Heart right ventricle (tissue), 16 donors: ENCODE measurements at regions not wholly inside any gene's neighbourhood (a gene's known extent, or its start where the extent isn't known, plus 50 kb on each side); places are given as distances from the start of the nearest gene placed in this dataset.

Experiments used
- ATAC-seq, 8 donors: fragments of 200-7000 bp; cut with Tn5 transposase; one replicate each; pipeline ENCODE4 v1.9.1; 2020; ENCODE audit warnings: mild to moderate bottlenecking in 8 of 8, moderate library complexity in 8 of 8, moderate number of reproducible peaks in 1 of 8
- DNase-seq, 2 donors: peaks; one replicate each; pipeline ENCODE4 v3.0.0-alpha.2; 2020
- H3K27ac ChIP-seq, 10 donors: fragments of 200-600 bp; sonication (generic) in 2 of 10; one replicate each; pipeline versions ENCODE4 v1.5.0 to v1.8.0; 2020 to 2022; ENCODE audit warnings: mild to moderate bottlenecking in 3 of 10
- H3K27me3 ChIP-seq, 7 donors: fragments of 200-600 bp; one replicate each; pipeline ENCODE4 v1.8.0; 2021 to 2022; ENCODE audit warnings: mild to moderate bottlenecking in 2 of 7
- H3K36me3 ChIP-seq, 9 donors: fragments of 200-600 bp; sonication (generic) in 1 of 9; one replicate each; pipeline versions ENCODE4 v1.5.0 to v1.8.0; 2020 to 2022; ENCODE audit warnings: mild to moderate bottlenecking in 2 of 9
- H3K4me1 ChIP-seq, 9 donors: fragments of 200-600 bp; sonication (generic) in 1 of 9; one replicate each; pipeline versions ENCODE4 v1.5.0 to v1.8.0; 2020 to 2022; ENCODE audit warnings: mild to moderate bottlenecking in 4 of 9
- H3K4me3 ChIP-seq, 10 donors: fragments of 200-600 bp; sonication (generic) in 2 of 10; one replicate each; pipeline versions ENCODE4 v1.5.0 to v1.8.0; 2020 to 2022; ENCODE audit warnings: mild to moderate bottlenecking in 7 of 10, moderate library complexity in 2 of 10
- H3K9me3 ChIP-seq, 11 donors: fragments of 200-600 bp in 10 of 11; sonication (generic) in 2 of 11; one replicate each; pipeline versions ENCODE4 v1.5.0 to v1.8.0; 2013 to 2022; ENCODE audit warnings: mild to moderate bottlenecking in 2 of 11, control low read depth in 1 of 11, moderate library complexity in 1 of 11
- CTCF ChIP-seq, 9 donors: fragments of 200-600 bp; sonication (generic) in 2 of 9; IDR thresholded peaks; one replicate each; pipeline versions ENCODE4 v1.5.0 to v1.8.0; 2021 to 2022; ENCODE audit warnings: antibody characterized with exemption in 9 of 9, mild to moderate bottlenecking in 5 of 9, moderate library complexity in 1 of 9
- WGBS, 2 donors: extraction: QIAGEN DNeasy Blood & Tissue Kit; methylation state at CpG; one replicate each; pipeline ENCODE4 v1.1.7; 2013; ENCODE audit warnings: inconsistent platforms in 1 of 2; 5-methylcytosine and 5-hydroxymethylcytosine counted together
- intact Hi-C, 10 donors: fragments of 100-400 bp; cut with DNase I; formaldehyde crosslinking; loops; one replicate each; pipeline versions ENCODE4 v1.11.1 to v1.14.2; 2022
- donor health status: Arrhythmogenic right ventricular cardiomyopathy.
- donor health status: ischemic (EF 13 %, LVEDD 7.1; RV severe dilation, severe dysfunction).
- donor health status: healthy with polysubstance abuse.
- donor health status: DM: no; HTN: yes; CAD: no.
- donor health status: DM: no; HTN: no; CAD: no.
- donor health status: ischemic (EF 25% LVEDD 6.9; RV normal size, moderate dysfunction).
- donor health status: ischemic (EF 25% LVEDD 5.7; RV mildly dilated, moderate dysfunction).
- donor health status: healthy.
- donor health status: DM: yes; HTN: yes; CAD: no.
- donor health status: Ischemic cardiomyopathy.
- donor health status: ischemic (EF 35%, LVEDD 5.7; RV mildly dilated, moderate dysfunction).
- donor health status: nonischemic (EF 11% LVEDD 7.7; RV severe dilation, severe dysfunction).
- donor health status: DM: yes; HTN: yes; CAD: no.
- donor health status: PGD.
- donor health status: ischemic (EF 29% LVEDD 5.4; RV normal size, mild dysfunction).
- donor health status: nonischemic (EF 23%, LVEDD 6.1; RV moderate dilation, normal function).

GRCh38 chr22:47442821-47443220 lies 680.4 kb downstream of the TBC1D22A start:
- 75 to 77% methylated on average over 6 of the region's 6 CpGs for WGBS, 2 donors
- no peak for TF ChIP-seq CTCF (IDR thresholded peaks at IDR 0.05)
- peaks cover 0 to 30% (median 11%) of the 10 kb centered on the region in 11 donors for H3K9me3 ChIP-seq
- no peaks in the 10 kb centered on the region for H3K36me3 ChIP-seq
- ATAC-seq: no peak
- no peak overlapping the region for H3K4me3 ChIP-seq
- H3K4me1 ChIP-seq: no peaks in the 10 kb centered on the region
- no peak for DNase-seq
- peaks cover 0 to 29% (median 4%) of the 10 kb centered on the region in 7 donors for H3K27me3 ChIP-seq
- no peak overlapping the region for H3K27ac ChIP-seq
- intact Hi-C loops: no loop called here

- intact Hi-C loops: loop anchor here in 1 of 10 donors (10.0 kb wide), 1 partner anchor 65 kb away; no protein-coding TSS in a partner anchor
- no peak for TF ChIP-seq CTCF (IDR thresholded peaks at IDR 0.05)
- DNase-seq (no peak), ATAC-seq (no peak)
- H3K36me3 ChIP-seq: no peaks in the 10 kb centered on the region
- H3K27ac ChIP-seq: no peak overlapping the region
- H3K4me3 ChIP-seq: no peak overlapping the region
- H3K4me1 ChIP-seq: no peaks in the 10 kb centered on the region
- WGBS, 2 donors: 86% methylated on average over 17 of the region's 17 CpGs
- H3K27me3 ChIP-seq: peaks cover 0 to 29% (median 0%) of the 10 kb centered on the region in 7 donors
- H3K9me3 ChIP-seq: peaks cover 0 to 55% (median 14%) of the 10 kb centered on the region in 11 donors
Measured at GRCh38 chr22:47439643-47440265, 677.3 kb downstream of the TBC1D22A start.

- Histone ChIP-seq H3K36me3 (no peaks in the 10 kb centered on the region), H3K4me3 (no peak overlapping the region), H3K4me1 (no peaks in the 10 kb centered on the region), H3K9me3 (peaks cover 0 to 55% (median 10%) of the 10 kb centered on the region in 11 donors), H3K27ac (no peak overlapping the region), H3K27me3 (peaks cover 0 to 18% (median 0%) of the 10 kb centered on the region in 7 donors)
- intact Hi-C loops: loop anchor here in 1 of 10 donors (10.0 kb wide), 1 partner anchor 63 kb away; no protein-coding TSS in a partner anchor
- TF ChIP-seq CTCF (IDR thresholded peaks at IDR 0.05): no peak
- DNase-seq: no peak
- ATAC-seq: no peak
- WGBS, 2 donors: 25 to 47% methylated on average over 3 of the region's 3 CpGs
Measured at GRCh38 chr22:47437636-47438035, 675.2 kb downstream of the TBC1D22A start.

- TF ChIP-seq CTCF (IDR thresholded peaks at IDR 0.05): no peak
- Histone ChIP-seq H3K27me3 (peaks cover 0 to 18% (median 0%) of the 10 kb centered on the region in 7 donors), H3K4me3 (no peak overlapping the region), H3K36me3 (no peaks in the 10 kb centered on the region), H3K27ac (no peak overlapping the region), H3K4me1 (no peaks in the 10 kb centered on the region), H3K9me3 (peaks cover 0 to 50% (median 6%) of the 10 kb centered on the region in 11 donors)
- no peak for DNase-seq
- 82 to 92% methylated on average over 2 of the region's 2 CpGs for WGBS, 2 donors
- intact Hi-C loops: loop anchor here in 1 of 10 donors (10.0 kb wide), 1 partner anchor 62 kb away; no protein-coding TSS in a partner anchor
- ATAC-seq: no peak
Measured at GRCh38 chr22:47437110-47437509, 674.7 kb downstream of the TBC1D22A start.
